HEK293 (cell line): ENCODE measurements at regions not wholly inside any gene's neighbourhood (a gene's known extent, or its start where the extent isn't known, plus 50 kb on each side); places are given as distances from the start of the nearest gene placed in this dataset.

Experiments
- CTCF ChIA-PET: fragments of 350-600 bp; formaldehyde crosslinking; extraction: SDS; loops from one replicate; lab custom pipeline; 2021; ENCODE audit warnings: antibody characterized with exemption; lab: Yijun Ruan, JAX
- POLR2A ChIA-PET: fragments of 300-600 bp; formaldehyde crosslinking; extraction: SDS; loops from one replicate; lab custom pipeline; 2020; ENCODE audit warnings: antibody characterized with exemption, inconsistent platforms; lab: Yijun Ruan, JAX
- H3K27ac ChIP-seq: fragments of 200-500 bp; sonication (Bioruptor generic); 2 replicates; pipeline ENCODE4 v1.5.1; 2014; ENCODE audit warnings: low read depth, low read length, control low read depth, inconsistent platforms; ENCODE audit errors: extremely low read depth
- H3K36me3 ChIP-seq, 2 experiments: fragments of 200-500 bp in 1 of 2; sonication (Bioruptor generic) in 1 of 2; 1 replicate in 1 of 2; 2 replicates in 1 of 2; pipeline ENCODE4 v1.5.1; 2014 to 2017; ENCODE audit warnings: inconsistent platforms in 2 of 2, low read length in 2 of 2; ENCODE audit not compliant: control insufficient read depth in 2 of 2, insufficient read depth in 1 of 2
- H3K4me1 ChIP-seq: fragments of 200-500 bp; sonication (Bioruptor generic); 2 replicates; pipeline ENCODE4 v1.5.1; 2014; ENCODE audit warnings: mild to moderate bottlenecking, low read length, inconsistent platforms; ENCODE audit not compliant: control insufficient read depth, insufficient read depth
- H3K4me3 ChIP-seq: 2 replicates; pipeline ENCODE4 v1.5.1; 2011; ENCODE audit warnings: low read depth, mild to moderate bottlenecking, control low read depth, low read length, moderate library complexity
- H3K9me3 ChIP-seq: fragments of 200-500 bp; sonication (Bioruptor generic); 2 replicates; pipeline ENCODE4 v1.5.1; 2014; ENCODE audit warnings: low read depth, low read length, inconsistent platforms; ENCODE audit not compliant: control insufficient read depth, insufficient read depth
- BCL11B ChIP-seq: fragments of 450-650 bp; formaldehyde crosslinking; IDR thresholded peaks from 2 replicates; pipeline ENCODE4 v1.5.1; 2016; ENCODE audit warnings: low read depth, missing biosample characterization, missing genetic modification characterization
- KLF1 ChIP-seq: fragments of 450-650 bp; formaldehyde crosslinking; IDR thresholded peaks from 2 replicates; pipeline ENCODE4 v1.5.1; 2016; ENCODE audit warnings: missing biosample characterization, missing genetic modification characterization
- ZNF146 ChIP-seq: fragments of 450-650 bp; formaldehyde crosslinking; IDR thresholded peaks from 2 replicates; pipeline ENCODE4 v1.5.1; 2016; ENCODE audit warnings: missing biosample characterization, missing genetic modification characterization
- ZNF2 ChIP-seq: fragments of 450-650 bp; formaldehyde crosslinking; IDR thresholded peaks from 2 replicates; pipeline ENCODE4 v1.5.1; 2016; ENCODE audit warnings: missing biosample characterization, missing genetic modification characterization
- ZNF513 ChIP-seq: fragments of 450-650 bp; IDR thresholded peaks from 2 replicates; pipeline ENCODE4 v1.5.1; 2018; ENCODE audit warnings: missing biosample characterization, missing genetic modification characterization
- ZNF664 ChIP-seq: fragments of 450-650 bp; formaldehyde crosslinking; IDR thresholded peaks from 2 replicates; pipeline ENCODE4 v1.5.1; 2016; ENCODE audit warnings: missing biosample characterization, missing genetic modification characterization
- ZSCAN16 ChIP-seq: fragments of 450-650 bp; formaldehyde crosslinking; IDR thresholded peaks from 2 replicates; pipeline ENCODE4 v1.5.1; 2016; ENCODE audit warnings: missing biosample characterization, missing genetic modification characterization
- ZSCAN23 ChIP-seq: fragments of 450-650 bp; formaldehyde crosslinking; IDR thresholded peaks from 2 replicates; pipeline ENCODE4 v1.5.1; 2016; ENCODE audit warnings: missing biosample characterization, missing genetic modification characterization
- TF ChIP-seq, protein P1 (sequence below): fragments of 450-650 bp; formaldehyde crosslinking; IDR thresholded peaks from 2 replicates; pipeline ENCODE4 v1.5.1; 2016; ENCODE audit warnings: missing biosample characterization, missing genetic modification characterization, borderline replicate concordance
- TF ChIP-seq, protein P2 (sequence below): fragments of 450-650 bp; formaldehyde crosslinking; IDR thresholded peaks from 2 replicates; pipeline ENCODE4 v1.5.1; 2016; ENCODE audit warnings: missing biosample characterization, missing genetic modification characterization
- TF ChIP-seq, protein P3 (sequence below): fragments of 450-650 bp; formaldehyde crosslinking; IDR thresholded peaks from 2 replicates; pipeline ENCODE4 v1.5.1; 2017; ENCODE audit warnings: missing biosample characterization, missing genetic modification characterization
- TF ChIP-seq, protein P4 (sequence below): fragments of 450-650 bp; formaldehyde crosslinking; IDR thresholded peaks from 2 replicates; pipeline ENCODE4 v1.5.1; 2016; ENCODE audit warnings: missing biosample characterization, missing genetic modification characterization

DNA sequence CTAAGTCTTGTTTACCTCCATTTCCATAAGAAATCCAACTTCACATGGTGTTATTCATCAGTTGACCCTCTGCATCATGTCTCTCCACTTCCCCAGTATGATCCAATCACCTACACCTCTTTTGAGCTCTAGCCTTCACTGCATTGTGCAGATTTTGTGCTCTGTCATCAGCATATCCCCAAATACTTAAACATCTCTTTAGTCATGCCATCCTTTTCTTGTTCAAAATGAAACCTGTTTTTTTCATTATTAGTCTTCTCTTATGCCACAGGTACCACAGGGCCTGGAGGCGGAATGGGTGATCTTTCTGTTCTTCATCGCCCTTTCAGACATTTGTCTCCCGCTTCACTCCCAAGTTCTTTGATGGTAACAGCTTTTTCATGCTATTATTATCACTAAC, 382.7 kb upstream of the GALNTL6 start:
- TF ChIP-seq, protein P1, sequence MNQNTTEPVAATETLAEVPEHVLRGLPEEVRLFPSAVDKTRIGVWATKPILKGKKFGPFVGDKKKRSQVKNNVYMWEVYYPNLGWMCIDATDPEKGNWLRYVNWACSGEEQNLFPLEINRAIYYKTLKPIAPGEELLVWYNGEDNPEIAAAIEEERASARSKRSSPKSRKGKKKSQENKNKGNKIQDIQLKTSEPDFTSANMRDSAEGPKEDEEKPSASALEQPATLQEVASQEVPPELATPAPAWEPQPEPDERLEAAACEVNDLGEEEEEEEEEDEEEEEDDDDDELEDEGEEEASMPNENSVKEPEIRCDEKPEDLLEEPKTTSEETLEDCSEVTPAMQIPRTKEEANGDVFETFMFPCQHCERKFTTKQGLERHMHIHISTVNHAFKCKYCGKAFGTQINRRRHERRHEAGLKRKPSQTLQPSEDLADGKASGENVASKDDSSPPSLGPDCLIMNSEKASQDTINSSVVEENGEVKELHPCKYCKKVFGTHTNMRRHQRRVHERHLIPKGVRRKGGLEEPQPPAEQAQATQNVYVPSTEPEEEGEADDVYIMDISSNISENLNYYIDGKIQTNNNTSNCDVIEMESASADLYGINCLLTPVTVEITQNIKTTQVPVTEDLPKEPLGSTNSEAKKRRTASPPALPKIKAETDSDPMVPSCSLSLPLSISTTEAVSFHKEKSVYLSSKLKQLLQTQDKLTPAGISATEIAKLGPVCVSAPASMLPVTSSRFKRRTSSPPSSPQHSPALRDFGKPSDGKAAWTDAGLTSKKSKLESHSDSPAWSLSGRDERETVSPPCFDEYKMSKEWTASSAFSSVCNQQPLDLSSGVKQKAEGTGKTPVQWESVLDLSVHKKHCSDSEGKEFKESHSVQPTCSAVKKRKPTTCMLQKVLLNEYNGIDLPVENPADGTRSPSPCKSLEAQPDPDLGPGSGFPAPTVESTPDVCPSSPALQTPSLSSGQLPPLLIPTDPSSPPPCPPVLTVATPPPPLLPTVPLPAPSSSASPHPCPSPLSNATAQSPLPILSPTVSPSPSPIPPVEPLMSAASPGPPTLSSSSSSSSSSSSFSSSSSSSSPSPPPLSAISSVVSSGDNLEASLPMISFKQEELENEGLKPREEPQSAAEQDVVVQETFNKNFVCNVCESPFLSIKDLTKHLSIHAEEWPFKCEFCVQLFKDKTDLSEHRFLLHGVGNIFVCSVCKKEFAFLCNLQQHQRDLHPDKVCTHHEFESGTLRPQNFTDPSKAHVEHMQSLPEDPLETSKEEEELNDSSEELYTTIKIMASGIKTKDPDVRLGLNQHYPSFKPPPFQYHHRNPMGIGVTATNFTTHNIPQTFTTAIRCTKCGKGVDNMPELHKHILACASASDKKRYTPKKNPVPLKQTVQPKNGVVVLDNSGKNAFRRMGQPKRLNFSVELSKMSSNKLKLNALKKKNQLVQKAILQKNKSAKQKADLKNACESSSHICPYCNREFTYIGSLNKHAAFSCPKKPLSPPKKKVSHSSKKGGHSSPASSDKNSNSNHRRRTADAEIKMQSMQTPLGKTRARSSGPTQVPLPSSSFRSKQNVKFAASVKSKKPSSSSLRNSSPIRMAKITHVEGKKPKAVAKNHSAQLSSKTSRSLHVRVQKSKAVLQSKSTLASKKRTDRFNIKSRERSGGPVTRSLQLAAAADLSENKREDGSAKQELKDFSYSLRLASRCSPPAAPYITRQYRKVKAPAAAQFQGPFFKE = no peak
- TF ChIP-seq ZNF513 = no peak
- no peak for TF ChIP-seq ZNF664 (tag by site-specific recombination)
- TF ChIP-seq, protein P2, sequence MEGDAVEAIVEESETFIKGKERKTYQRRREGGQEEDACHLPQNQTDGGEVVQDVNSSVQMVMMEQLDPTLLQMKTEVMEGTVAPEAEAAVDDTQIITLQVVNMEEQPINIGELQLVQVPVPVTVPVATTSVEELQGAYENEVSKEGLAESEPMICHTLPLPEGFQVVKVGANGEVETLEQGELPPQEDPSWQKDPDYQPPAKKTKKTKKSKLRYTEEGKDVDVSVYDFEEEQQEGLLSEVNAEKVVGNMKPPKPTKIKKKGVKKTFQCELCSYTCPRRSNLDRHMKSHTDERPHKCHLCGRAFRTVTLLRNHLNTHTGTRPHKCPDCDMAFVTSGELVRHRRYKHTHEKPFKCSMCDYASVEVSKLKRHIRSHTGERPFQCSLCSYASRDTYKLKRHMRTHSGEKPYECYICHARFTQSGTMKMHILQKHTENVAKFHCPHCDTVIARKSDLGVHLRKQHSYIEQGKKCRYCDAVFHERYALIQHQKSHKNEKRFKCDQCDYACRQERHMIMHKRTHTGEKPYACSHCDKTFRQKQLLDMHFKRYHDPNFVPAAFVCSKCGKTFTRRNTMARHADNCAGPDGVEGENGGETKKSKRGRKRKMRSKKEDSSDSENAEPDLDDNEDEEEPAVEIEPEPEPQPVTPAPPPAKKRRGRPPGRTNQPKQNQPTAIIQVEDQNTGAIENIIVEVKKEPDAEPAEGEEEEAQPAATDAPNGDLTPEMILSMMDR (tag by site-specific recombination) = no peak
- no peak for TF ChIP-seq BCL11B
- TF ChIP-seq ZSCAN23 (tag by site-specific recombination) = no peak
- TF ChIP-seq, protein P3, sequence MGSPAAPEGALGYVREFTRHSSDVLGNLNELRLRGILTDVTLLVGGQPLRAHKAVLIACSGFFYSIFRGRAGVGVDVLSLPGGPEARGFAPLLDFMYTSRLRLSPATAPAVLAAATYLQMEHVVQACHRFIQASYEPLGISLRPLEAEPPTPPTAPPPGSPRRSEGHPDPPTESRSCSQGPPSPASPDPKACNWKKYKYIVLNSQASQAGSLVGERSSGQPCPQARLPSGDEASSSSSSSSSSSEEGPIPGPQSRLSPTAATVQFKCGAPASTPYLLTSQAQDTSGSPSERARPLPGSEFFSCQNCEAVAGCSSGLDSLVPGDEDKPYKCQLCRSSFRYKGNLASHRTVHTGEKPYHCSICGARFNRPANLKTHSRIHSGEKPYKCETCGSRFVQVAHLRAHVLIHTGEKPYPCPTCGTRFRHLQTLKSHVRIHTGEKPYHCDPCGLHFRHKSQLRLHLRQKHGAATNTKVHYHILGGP = no peak
- TF ChIP-seq KLF1 (tag by site-specific recombination) = no peak
- TF ChIP-seq, protein P4, sequence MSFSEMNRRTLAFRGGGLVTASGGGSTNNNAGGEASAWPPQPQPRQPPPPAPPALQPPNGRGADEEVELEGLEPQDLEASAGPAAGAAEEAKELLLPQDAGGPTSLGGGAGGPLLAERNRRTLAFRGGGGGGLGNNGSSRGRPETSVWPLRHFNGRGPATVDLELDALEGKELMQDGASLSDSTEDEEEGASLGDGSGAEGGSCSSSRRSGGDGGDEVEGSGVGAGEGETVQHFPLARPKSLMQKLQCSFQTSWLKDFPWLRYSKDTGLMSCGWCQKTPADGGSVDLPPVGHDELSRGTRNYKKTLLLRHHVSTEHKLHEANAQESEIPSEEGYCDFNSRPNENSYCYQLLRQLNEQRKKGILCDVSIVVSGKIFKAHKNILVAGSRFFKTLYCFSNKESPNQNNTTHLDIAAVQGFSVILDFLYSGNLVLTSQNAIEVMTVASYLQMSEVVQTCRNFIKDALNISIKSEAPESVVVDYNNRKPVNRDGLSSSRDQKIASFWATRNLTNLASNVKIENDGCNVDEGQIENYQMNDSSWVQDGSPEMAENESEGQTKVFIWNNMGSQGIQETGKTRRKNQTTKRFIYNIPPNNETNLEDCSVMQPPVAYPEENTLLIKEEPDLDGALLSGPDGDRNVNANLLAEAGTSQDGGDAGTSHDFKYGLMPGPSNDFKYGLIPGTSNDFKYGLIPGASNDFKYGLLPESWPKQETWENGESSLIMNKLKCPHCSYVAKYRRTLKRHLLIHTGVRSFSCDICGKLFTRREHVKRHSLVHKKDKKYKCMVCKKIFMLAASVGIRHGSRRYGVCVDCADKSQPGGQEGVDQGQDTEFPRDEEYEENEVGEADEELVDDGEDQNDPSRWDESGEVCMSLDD (tag by site-specific recombination) = no peak
- TF ChIP-seq, all 188 proteins: peak for 0
- H3K36me3 ChIP-seq = no peaks in the 10 kb centered on the region
- no peak overlapping the region for H3K4me3 ChIP-seq
- ChIA-PET CTCF (no interaction called here), POLR2A (no interaction called here)
- H3K4me1 ChIP-seq = no peaks in the 10 kb centered on the region
- no peaks in the 10 kb centered on the region for H3K9me3 ChIP-seq
- no peak overlapping the region for H3K27ac ChIP-seq

GRCh38 chr4:171397175-171397574, 416.0 kb upstream of the GALNTL6 start:
- TF ChIP-seq ZNF146 (no peak), ZSCAN16 (tag by site-specific recombination) (no peak), ZNF2 (no peak)
- H3K4me1 ChIP-seq = no peaks in the 10 kb centered on the region
- ChIA-PET POLR2A (no interaction called here), CTCF (no interaction called here)
- no peak overlapping the region for H3K27ac ChIP-seq
- H3K36me3 ChIP-seq = no peaks in the 10 kb centered on the region
- no peak overlapping the region for H3K4me3 ChIP-seq
- no peaks in the 10 kb centered on the region for H3K9me3 ChIP-seq
